Stimulated activated CD8-positive, alpha-beta memory T cell treated with anti-CD3 and anti-CD28 coated beads, Interleukin-15, amount 100 ng/mL, for 24 hours (primary cell): ENCODE measurements at regions not wholly inside any gene's neighbourhood (a gene's known extent, or its start where the extent isn't known, plus 50 kb on each side); places are given as distances from the start of the nearest gene placed in this dataset.
A peak's percentile ranks its signal among the peaks of the same experiment; 100 is the strongest.

Experiments used
- DNase-seq: peaks from one replicate; pipeline ENCODE4 v3.0.0-alpha.2; 2020; ENCODE audit warnings: low read depth

DNA sequence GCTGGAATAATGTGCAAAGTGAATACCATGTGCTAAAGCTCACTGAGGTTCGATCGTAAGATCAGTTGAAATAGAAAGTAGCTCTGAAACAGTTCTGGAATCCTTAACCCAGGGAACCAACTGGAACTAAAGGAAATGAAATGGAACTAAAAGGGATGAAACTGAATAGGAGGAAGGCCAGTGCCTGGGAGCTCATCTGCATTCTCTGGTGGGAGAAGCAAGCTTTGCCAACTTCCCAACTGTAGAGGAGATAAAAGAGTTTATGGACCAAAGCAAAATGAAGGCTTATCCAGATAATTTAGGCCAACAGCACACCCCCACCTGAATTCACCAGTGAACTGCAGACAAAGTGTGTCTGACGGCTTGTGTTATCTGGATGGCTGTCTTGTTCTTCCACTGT, 188.6 kb upstream of the HABP2 start:
- DNase-seq, result no peak

DNA sequence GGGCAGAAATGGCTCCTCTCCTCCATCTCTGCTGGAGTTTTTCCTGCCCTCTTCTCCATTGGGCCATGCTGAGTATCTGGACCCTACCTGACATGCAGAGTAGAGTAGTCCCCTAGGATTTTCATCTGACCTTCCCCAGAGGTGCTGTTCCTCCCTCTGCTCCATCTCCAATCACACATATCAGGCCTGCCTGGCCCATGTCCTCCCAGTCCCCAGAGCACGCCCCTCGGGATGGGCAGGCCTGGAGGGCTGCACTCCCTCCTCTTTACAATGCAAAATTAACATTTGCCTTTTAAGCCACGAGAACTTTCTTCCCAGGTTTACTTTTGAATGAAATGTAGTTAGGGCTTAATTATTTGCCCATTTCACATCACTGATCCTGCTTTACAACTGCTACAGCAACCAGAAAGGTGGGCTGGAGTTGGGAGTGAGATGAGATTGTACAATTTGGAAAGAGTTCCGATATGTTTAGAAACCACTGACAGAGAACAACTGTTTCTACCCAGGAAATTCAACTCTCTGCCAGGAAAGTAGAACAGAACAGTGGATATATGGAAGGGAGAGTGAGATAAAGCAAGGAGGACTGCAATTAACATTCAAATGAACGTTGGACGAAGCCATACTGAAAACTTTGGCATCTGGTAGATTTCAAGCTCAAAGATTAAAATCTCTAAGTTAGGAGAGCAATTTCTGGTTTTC, 184.0 kb upstream of the HABP2 start:
- DNase-seq, result no peak

DNA sequence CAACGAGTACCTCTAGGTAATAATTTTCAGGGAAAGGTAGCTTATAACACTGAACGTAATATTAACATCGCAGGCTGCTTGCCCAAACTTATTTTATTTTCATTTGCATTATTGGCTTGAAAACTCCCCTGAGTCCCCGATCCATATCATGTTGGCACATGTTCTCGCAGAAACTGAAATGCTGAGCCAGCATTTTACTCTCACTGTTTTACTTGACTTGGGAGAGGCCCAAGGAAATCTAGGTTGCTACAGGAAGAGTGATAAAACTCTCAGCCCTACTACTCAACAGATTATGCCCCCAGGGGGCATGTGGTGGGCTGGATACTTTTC, 183.5 kb upstream of the HABP2 start:
- no peak for DNase-seq

DNA sequence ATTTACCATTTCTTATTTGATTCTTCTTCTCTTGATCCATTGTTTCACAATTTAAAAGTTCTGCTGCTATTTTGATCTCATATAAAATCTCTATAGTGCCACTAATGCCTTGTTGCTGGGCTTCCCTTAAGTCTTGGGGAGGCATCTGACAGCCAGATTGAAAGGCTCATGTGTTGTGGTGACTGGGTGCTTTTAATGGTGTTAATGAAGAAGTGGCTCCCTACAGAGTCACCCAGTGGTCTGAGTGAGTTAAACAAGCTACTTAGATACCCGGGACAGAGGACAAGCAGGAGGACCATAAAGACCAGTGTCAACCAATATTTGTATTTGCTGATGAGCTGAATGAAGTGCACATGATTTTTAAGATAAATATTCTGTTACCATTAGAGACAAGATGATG, 176.4 kb upstream of the HABP2 start:
- DNase-seq, result no peak

DNA sequence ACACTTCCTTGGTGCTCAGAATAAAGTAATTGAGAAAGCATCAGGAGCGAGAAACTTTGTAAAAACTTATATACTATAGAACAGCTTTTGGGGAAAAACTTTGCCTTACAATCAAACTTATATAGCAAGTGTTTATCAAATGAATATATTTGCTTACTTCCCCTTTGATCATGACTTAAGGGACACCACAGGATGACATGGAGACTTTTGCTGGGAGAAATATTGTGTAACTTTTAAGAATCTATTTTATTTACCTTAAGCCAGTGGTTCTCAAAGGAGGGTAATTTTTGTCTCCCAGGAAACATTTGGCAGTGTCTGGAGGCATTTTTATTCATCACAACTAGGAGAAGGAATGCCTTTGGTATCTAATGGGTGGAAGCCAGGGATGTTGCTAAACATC, 173.8 kb upstream of the HABP2 start:
- DNase-seq, result no peak

DNA sequence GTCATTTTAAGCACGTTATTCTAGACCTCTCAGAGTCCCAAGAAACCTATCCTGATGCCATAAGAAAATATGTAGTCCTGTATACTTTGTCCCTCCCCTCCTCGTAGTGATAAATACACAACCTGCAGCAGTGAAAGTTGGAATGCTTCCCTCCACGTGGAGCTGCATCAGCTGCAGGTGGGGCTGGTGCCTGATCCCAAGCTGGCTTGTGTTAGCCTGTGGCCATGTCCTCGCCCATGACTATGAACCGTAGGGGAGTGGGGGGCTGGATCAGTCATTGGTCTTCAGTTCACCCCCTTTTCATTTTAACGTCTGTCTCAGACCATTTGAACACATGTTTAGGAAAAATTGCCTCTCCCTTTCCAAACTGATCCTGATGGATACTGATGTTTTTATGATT, 171.4 kb upstream of the HABP2 start:
- no peak for DNase-seq

DNA sequence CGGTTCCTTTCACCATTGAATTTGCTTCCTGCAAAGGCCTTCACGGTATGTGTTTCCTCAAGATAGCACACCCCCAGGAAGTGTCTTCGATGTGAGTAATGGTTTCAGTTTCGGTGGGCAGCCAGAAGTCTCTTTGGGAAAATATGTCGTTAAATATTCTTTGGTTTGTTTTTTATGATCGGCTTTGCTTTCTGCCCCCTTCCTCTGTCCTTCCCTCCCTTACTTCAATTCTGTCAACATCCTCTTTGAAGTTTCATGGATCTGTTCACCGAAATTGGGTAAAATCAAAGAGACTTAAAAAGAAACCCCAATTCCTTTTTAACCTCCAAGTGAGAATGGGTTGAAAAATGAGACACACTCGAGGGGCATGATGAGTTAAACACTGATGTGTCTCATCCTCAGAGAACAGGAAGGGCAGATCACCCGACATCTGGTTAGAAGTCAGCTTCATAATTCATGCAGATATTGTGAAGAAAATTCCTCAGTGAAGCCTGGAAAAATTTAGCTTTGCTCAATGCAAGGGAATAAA, 170.8 kb upstream of the HABP2 start:
- DNase-seq, result no peak

DNA sequence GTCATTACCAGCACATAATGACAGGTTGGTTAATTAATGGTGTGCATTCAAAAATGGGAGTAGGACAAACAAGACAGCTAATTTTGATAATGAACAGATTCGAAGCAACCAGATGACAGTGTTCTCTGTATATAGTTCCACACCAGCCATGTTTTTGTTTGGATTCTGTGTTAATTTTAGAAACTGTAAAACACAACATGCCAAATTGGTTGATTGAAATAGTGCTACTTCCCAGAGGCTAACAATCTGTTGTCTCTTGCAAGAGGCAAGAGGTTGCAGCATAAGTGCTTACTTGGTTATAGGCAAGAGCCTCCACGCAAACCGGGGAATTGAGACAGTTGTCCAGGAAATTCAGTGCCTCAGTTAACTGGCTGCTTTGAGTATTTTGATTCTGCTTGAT, 170.2 kb upstream of the HABP2 start:
- no peak for DNase-seq

DNA sequence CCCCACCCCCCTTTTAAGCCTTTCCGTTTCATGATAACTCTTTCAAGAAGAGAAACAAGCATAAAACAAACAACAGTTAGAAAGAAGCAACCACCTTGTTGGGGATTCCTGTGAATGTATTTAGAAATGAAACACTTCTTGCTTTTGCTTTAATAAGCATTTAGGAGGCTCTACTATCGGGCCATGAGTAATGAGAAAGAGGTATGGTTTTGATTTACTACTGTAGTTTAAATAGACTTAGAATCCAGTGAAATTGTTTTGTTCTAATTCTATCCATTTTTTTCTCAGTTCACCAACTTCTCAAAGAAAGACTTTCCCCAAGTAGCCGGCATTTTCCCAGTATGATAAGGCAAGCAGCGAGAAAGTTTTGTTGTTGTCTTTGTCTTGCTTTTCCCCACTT, 168.7 kb upstream of the HABP2 start:
- DNase-seq, result no peak

DNA sequence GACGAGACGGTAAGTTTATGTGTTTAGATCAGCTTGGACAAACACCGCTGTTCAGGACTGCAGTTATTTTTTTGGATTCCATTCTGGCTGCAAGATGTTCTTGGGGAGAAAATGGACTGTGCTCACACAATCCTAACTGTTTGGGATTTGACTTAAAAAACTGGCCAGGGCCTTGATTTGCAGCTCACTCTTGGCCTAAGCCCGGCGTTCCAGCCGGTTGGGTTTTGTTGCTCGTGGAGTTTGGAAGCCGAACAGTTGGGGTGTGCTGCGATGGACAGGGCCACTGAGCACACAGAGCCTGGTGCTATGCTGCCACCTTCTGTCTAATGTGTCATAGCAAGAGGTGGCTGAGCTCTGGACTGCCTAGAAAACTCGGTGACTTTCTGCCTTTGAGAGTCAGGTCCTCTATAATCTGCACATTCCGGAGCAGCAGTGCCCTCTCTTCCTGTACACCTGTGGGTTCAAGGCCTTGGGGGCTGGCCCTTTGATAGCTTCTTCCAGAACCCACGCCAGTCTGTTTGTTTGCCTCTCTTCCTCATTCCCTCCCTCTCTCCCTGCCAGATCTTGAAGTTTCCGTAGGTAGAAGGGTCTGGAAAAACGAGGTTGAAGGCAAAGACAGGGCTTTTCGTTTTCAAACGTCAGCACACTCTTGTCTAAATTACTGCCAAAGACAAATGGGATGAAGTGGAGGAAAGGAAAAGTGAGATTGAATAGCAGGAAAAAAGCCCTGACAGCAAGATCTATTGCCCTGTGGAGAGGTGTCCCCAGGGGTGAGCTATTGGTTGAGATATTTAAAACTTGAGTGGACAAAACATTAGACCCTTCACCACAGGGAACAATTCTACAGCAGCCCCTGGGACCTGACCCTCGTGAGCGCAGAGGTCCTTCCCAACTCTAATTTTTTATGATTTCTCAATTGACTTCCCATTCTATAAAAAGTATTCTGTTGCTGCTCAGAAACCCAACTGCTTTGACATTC, 167.5 kb upstream of the HABP2 start:
- DNase-seq, result peak; percentile 9

DNA sequence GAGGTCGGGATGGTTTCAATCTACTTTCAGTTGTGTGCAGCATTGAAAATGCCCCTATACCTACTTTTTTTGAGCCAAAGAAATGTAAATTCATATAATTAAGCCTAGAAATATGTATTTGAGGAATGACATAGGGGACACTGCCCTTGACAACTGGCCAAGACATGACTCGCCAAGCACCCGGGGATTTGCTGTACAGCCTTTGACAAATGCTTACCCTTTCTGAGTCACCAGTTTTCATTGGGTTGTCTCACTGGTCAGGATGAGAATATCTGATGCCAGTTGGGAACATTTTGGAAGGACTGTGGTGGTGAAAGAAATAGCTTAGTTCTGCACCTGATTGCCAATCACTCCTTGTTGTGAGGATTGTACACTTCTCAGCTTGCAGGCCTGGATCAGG, 166.8 kb upstream of the HABP2 start:
- DNase-seq, result no peak

DNA sequence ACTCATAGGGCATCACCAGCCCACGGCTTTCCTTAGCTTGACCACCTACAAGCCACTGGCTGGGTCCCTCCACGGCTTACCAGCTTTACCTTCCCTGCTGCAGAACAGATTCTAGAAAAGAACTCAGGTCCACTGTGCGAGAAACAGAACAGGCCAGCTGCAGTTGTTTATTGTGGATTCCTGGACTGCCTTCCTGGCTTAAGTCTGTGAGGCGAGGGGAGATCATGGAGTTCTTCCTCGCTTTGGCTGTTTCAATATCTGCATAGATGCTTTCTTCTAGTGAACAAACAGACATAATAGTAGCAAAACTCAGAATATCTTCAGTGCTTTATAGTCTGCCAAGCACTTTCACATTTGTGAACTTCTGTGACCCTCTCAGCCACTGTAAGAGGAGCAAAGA, 162.9 kb upstream of the HABP2 start:
- no peak for DNase-seq

DNA sequence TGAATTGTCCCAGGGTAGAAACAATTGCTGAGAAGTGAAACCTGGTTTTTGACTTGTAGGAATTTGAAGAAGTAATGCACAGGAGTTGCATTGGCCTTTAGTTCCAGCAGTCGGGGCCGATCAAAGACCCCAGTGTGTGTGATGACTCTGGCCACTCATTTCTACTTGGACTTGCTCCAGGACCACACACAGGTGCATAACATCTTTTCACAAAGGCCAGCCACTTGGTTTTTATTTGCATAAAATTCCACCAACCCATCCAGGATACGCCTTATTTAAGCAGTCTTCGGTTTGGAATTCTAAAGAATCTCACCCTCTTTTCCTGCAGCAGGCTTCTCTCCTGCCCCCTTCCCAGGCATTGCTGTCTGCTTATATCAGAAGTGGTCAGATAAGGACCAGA, 162.0 kb upstream of the HABP2 start:
- DNase-seq, result no peak

DNA sequence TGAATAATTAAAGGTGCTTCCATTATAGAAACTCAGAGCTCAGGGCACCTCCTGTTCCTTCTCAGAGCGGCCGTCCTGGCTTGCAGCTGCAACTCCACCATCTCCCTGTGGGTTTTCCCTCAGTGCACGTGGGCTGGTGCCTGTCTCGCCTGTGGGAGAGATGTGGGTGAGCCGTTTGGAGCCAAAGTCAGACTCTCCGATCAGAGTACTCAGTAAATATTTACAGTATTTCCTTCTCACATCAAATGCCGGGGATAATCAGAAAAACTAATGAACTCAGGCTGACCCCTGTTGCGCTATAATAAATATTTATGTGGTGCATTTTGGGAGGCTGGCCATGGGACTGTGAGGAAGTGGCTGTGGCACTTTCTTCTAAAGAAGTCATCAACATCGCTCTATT, 155.8 kb upstream of the HABP2 start:
- DNase-seq, result no peak

DNA sequence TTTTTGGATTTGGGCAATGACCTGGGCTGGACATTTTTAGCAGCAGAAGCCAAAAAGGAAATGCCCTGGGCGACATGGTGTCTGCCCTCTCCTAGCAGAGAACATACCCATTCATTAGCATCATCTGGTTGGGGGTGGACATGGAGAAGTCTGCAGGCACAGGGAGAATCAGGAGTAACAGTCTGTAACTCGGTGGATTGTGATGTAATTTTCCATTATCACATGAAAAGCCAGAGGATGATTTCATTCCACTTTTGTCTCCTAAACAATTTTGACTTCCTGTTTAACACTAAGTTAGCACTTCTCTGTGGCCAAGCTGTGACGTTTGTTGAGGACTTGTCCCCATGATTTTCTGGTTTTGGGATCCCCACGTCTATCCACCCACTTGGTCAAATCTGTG, 153.8 kb upstream of the HABP2 start:
- no peak for DNase-seq

DNA sequence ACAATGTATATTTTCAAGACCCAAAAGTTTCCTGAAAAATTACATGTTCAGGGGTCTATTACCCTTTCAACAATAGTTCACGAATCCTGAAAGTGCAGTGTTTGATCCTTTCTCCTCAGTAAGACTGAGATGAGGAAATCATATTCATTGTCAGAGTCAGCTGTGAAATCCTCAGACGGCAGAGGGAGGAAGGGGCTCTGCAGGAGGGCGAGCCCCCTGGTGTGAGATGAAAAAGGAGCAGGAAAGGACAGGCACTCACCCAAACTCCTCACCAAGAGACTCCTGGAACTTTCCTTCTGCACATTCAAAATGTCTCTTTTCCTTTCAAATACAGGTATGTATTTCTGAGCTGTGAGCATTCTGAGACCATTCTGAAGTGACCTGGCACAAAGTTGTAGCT, 150.3 kb upstream of the HABP2 start:
- DNase-seq, result no peak

DNA sequence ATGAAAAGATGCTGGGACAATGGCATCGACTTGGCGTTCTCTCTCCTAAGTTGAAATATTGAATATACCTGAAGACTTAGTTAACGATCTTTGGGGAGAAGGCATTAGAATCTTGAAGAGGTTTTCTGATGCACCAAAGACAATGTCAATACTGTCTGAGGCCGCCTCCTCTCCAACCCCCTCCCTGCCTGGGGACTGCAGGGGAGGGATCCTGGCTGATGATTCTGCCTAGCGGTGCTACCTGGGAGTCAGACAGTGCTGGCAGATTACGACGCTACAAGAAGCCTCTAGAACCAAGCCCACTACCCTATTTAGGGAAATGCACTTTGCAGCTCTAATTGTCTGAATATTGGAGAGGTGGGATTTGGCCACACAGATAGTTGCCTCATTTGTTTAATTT, 145.6 kb upstream of the HABP2 start:
- no peak for DNase-seq

DNA sequence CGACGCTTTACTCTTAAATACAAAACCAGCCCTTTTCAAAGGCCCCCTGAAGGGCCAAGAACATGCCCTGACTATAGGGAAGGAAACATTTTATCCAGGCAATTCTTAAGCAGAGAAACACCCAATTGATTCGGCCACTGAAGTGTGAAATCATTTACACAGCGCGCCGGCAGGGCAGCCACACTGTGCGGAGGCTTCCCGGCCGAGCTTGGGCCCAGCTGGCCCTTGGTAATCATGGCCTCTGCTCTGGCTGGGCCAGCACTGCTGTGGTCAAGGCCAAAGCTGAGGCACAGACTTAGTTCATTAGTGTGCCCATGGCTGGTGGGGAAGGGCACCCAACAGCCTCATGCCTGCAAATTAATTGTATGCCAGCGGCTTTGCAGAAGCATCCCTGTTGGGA, 143.7 kb upstream of the HABP2 start:
- no peak for DNase-seq

DNA sequence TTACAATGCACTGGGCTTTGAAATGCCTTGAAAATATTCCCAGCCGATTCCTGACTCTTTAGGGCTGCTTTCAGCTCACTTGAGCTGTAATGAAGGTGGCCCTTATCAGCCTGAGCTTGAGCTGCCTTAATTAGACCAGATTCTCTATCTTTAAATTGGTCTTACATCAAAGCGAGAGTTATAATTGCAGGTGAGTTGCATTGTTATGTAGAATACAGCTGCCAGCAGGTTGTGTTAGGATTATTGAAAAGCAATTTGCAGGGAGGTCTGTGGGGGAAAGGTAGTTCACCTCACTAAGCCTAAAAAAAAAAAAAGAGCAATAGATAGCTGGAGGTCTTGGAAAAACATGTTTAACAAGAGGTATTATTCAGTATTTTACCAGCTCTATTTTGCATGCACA, 142.2 kb upstream of the HABP2 start:
- no peak for DNase-seq

DNA sequence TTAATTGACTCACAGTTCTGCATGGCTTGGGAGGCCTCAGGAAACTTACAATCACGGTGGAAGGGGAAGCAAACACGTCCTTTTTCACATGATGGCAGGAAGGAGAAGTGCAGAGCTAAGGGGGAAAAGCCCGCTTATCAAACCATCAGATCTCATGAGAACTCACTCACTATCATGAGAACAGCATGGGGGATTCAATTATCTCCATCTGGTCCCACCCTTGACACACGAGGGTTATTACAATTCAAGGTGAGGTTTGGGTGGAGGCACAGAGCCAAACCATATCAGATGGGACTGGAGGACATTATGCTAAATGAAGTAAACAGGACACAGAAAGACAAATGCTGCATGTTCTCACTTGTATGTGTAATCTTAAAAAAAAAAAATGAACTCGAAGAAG, 141.4 kb upstream of the HABP2 start:
- no peak for DNase-seq

DNA sequence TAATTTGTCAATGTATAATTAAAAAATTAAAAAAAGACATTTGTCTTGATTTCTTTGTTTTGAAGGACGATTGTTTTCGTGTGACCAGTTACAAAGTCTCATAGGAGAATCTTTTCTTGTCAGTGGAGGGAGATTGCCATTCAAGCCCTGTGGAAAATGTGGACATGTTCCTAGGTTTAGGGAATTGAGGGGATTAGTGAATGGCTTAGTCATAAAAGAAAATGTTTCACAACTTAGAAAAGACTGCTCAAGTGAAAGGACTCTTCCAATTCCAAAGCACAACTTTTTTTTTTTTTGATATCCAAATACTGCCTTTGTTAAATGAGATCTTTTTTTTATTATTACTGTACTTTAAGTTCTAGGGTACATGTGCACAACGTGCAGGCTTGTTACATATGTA, 140.7 kb upstream of the HABP2 start:
- no peak for DNase-seq

DNA sequence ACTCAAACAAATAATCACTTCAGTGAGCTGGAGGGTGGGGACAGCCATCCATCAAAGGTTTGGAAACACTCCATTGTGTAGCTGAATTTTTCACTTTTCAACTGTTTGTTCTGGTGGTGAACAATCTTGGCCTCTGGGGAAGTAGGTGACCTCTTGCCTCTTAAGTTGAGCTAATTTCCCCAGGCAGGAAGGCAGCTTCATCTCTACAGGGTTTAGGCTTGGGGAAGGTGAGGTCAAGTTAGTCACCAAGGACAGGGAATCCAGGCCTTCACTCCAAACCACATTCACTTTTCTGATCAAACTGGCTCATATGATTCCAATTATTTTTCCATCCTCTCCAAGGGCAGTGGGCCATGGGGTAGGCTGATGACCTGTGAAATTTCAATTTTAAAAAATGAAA, 138.3 kb upstream of the HABP2 start:
- DNase-seq, result no peak

DNA sequence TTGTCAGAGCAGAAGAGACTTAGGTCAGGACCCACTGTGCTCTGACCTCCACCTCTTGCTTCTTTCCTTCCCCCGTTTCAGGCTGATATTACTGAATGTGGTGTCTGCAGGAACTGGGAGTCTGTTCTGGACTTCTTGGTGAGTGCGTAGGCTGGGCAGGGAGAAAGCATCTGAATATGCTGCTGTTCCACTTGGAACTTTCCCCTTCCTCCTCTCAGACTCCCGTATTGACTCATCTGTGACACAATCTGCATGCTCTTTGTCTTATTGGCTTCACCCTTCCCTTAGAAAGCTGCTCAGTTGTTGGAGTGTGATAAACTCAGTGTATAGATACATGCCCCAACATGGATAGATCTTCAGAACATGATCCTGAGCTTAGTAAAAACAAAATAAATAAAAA, 137.6 kb upstream of the HABP2 start:
- DNase-seq, result no peak
